Uterus (tissue), 2 donors: ENCODE measurements at regions not wholly inside any gene's neighbourhood (a gene's known extent, or its start where the extent isn't known, plus 50 kb on each side); places are given as distances from the start of the nearest gene placed in this dataset.

Experiments
- CTCF ChIP-seq, 4 experiments: fragments of 200-600 bp in 2 of 4; fragments of 450-650 bp in 2 of 4; sonication (generic) in 2 of 4; IDR thresholded peaks; one replicate each; pipeline ENCODE4 v1.5.1; 2016 to 2019; ENCODE audit warnings: antibody characterized with exemption in 4 of 4, mild to moderate bottlenecking in 2 of 4, moderate library complexity in 1 of 4
- POLR2A ChIP-seq, 2 donors: fragments of 450-650 bp; IDR thresholded peaks; one replicate each; pipeline ENCODE4 v1.6.1; 2016; ENCODE audit warnings: antibody characterized with exemption in 2 of 2, mild to moderate bottlenecking in 1 of 2, moderate library complexity in 1 of 2

GRCh38 chr18:76564117-76564516, 69.1 kb upstream of the ZNF516 start:
- no peak for TF ChIP-seq CTCF (IDR thresholded peaks at IDR 0.05)
- no peak for TF ChIP-seq POLR2A (IDR thresholded peaks at IDR 0.05)
